GM21360 (cell line): ENCODE measurements at regions not wholly inside any gene's neighbourhood (a gene's known extent, or its start where the extent isn't known, plus 50 kb on each side); places are given as distances from the start of the nearest gene placed in this dataset.
"Not testable (repeated sequence)": the region's sequence is repeated elsewhere in the genome, so short reads cannot be mapped to it uniquely, and the experiment has no call there.

Experiments
- ATAC-seq: cut with Tn5 transposase; IDR thresholded peaks from one replicate; pipeline ENCODE4 v1.9.1; 2021; ENCODE audit warnings: mild to moderate bottlenecking, moderate library complexity; ENCODE audit not compliant: unreplicated experiment

GRCh38 chr12:127158385-127159061, 1108.4 kb upstream of the TMEM132C start:
- ATAC-seq = no peak

- no peak for ATAC-seq
Measured at GRCh38 chr12:127161466-127161865, 1105.5 kb upstream of the TMEM132C start.

GRCh38 chr12:127162307-127162706, 1104.7 kb upstream of the TMEM132C start:
- ATAC-seq = no peak

GRCh38 chr12:127162902-127163301, 1104.1 kb upstream of the TMEM132C start:
- no peak for ATAC-seq

GRCh38 chr12:127165567-127166392, 1101.2 kb upstream of the TMEM132C start:
- no peak for ATAC-seq

GRCh38 chr12:127169321-127170181, 1097.4 kb upstream of the TMEM132C start:
- ATAC-seq = no peak

- ATAC-seq = no peak
Measured at GRCh38 chr12:127170226-127171180, 1096.5 kb upstream of the TMEM132C start.

GRCh38 chr12:127172861-127173260, 1094.1 kb upstream of the TMEM132C start:
- no peak for ATAC-seq

GRCh38 chr12:127173971-127174370, 1093.0 kb upstream of the TMEM132C start:
- not testable (repeated sequence) for ATAC-seq

GRCh38 chr12:127174881-127175280, 1092.1 kb upstream of the TMEM132C start:
- ATAC-seq = no peak

- ATAC-seq = no peak
Measured at GRCh38 chr12:127175361-127175760, 1091.6 kb upstream of the TMEM132C start.

GRCh38 chr12:127176804-127177203, 1090.2 kb upstream of the TMEM132C start:
- ATAC-seq = no peak

GRCh38 chr12:127178052-127178451, 1088.9 kb upstream of the TMEM132C start:
- no peak for ATAC-seq

GRCh38 chr12:127178463-127178862, 1088.5 kb upstream of the TMEM132C start:
- no peak for ATAC-seq

- no peak for ATAC-seq
Measured at GRCh38 chr12:127179176-127179575, 1087.8 kb upstream of the TMEM132C start.

GRCh38 chr12:127182018-127182417, 1085.0 kb upstream of the TMEM132C start:
- ATAC-seq = no peak

GRCh38 chr12:127189992-127190391, 1077.0 kb upstream of the TMEM132C start:
- ATAC-seq = no peak

- no peak for ATAC-seq
Measured at GRCh38 chr12:127191129-127191528, 1075.8 kb upstream of the TMEM132C start.

GRCh38 chr12:127192391-127192790, 1074.6 kb upstream of the TMEM132C start:
- ATAC-seq = no peak

GRCh38 chr12:127193341-127193740, 1073.6 kb upstream of the TMEM132C start:
- no peak for ATAC-seq
